Vagina (tissue), 2 donors: ENCODE measurements at regions not wholly inside any gene's neighbourhood (a gene's known extent, or its start where the extent isn't known, plus 50 kb on each side); places are given as distances from the start of the nearest gene placed in this dataset.

ENCODE experiments used
- DNase-seq, 2 donors: peaks; one replicate each; pipeline ENCODE4 v3.0.0-alpha.2; 2017; ENCODE audit errors: extremely low spot score in 2 of 2
- H3K27ac ChIP-seq: fragments of 200-600 bp; sonication (generic); one replicate; pipeline ENCODE4 v1.5.1; 2019
- H3K27me3 ChIP-seq: fragments of 200-600 bp; sonication (generic); one replicate; pipeline ENCODE4 v1.5.1; 2019
- H3K36me3 ChIP-seq, 2 donors: fragments of 200-600 bp; sonication (generic); one replicate each; pipeline ENCODE4 v1.5.1; 2017 to 2019
- H3K4me1 ChIP-seq: fragments of 200-600 bp; sonication (generic); one replicate; pipeline ENCODE4 v1.5.1; 2019
- H3K4me3 ChIP-seq, 2 donors: fragments of 200-600 bp; sonication (generic); 1 replicate in 1 of 2; 2 replicates in 1 of 2; pipeline ENCODE4 v1.5.1; 2016 to 2019
- H3K9me3 ChIP-seq: fragments of 200-600 bp; sonication (generic); one replicate; pipeline ENCODE4 v1.5.1; 2019
- CTCF ChIP-seq, 3 experiments: fragments of 450-650 bp in 2 of 3; fragments of 200-600 bp in 1 of 3; sonication (generic) in 1 of 3; IDR thresholded peaks; one replicate each; pipeline ENCODE4 v1.5.1; 2017 to 2019; ENCODE audit warnings: antibody characterized with exemption in 3 of 3, mild to moderate bottlenecking in 2 of 3, moderate library complexity in 2 of 3
- POLR2A ChIP-seq, 2 donors: fragments of 450-650 bp; IDR thresholded peaks; one replicate each; pipeline ENCODE4 v1.6.1; 2017; ENCODE audit warnings: antibody characterized with exemption in 2 of 2, mild to moderate bottlenecking in 2 of 2, moderate library complexity in 2 of 2
- POLR2AphosphoS5 ChIP-seq, 2 donors: sonication (generic); formaldehyde crosslinking; IDR thresholded peaks; one replicate each; pipeline ENCODE4 v1.9.0; 2017; ENCODE audit warnings: antibody characterized with exemption in 2 of 2, mild to moderate bottlenecking in 2 of 2, low read depth in 1 of 2; ENCODE audit not compliant: insufficient read depth in 1 of 2
- intact Hi-C: fragments of 100-400 bp; cut with DNase I; formaldehyde crosslinking; loops from one replicate; pipeline ENCODE4 v1.15.1; 2023

GRCh38 chr10:44206127-44206818 is 178.6 kb downstream of the CXCL12 start:
- no peak overlapping the region for H3K4me3 ChIP-seq
- no peaks in the 10 kb centered on the region for H3K9me3 ChIP-seq
- no peak for DNase-seq
- TF ChIP-seq POLR2AphosphoS5 (IDR thresholded peaks at IDR 0.05; ENCODE audit: insufficient read depth in 1 of 2, low read depth in 1 of 2) = no peak
- no peak for TF ChIP-seq CTCF (IDR thresholded peaks at IDR 0.05)
- no peak for TF ChIP-seq POLR2A (IDR thresholded peaks at IDR 0.05)
- H3K27me3 ChIP-seq = no peaks in the 10 kb centered on the region
- no peaks in the 10 kb centered on the region for H3K4me1 ChIP-seq
- no peak overlapping the region for H3K27ac ChIP-seq
- no peaks in the 10 kb centered on the region for H3K36me3 ChIP-seq
- intact Hi-C loops = no loop called here

DNA sequence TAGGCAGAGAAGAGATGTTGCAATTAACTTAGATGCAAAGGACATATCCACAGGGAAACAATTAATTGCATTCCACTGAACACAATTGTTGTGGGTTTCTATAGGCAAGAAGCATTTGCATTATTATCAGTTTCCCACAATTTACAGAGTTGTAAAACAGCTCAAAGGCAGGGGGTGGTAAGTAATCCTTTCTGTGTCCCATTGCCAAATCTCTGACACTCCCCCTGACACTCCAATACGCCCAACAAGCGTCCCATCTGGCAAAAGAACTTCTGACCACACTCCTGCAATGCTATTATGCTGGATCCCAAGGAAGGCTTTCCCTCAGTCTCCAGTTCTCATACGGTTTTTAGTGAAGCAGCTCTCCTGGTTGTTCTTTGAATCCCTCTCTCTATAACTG is 179.8 kb downstream of the CXCL12 start:
- TF ChIP-seq POLR2A (IDR thresholded peaks at IDR 0.05) (no peak), POLR2AphosphoS5 (IDR thresholded peaks at IDR 0.05; ENCODE audit: insufficient read depth in 1 of 2, low read depth in 1 of 2) (no peak), CTCF (IDR thresholded peaks at IDR 0.05) (no peak)
- H3K27ac ChIP-seq = no peak overlapping the region
- H3K9me3 ChIP-seq = no peaks in the 10 kb centered on the region
- no peaks in the 10 kb centered on the region for H3K36me3 ChIP-seq
- no peaks in the 10 kb centered on the region for H3K27me3 ChIP-seq
- no peak overlapping the region for H3K4me3 ChIP-seq
- intact Hi-C loops = no loop called here
- DNase-seq = no peak
- H3K4me1 ChIP-seq = no peaks in the 10 kb centered on the region

DNA sequence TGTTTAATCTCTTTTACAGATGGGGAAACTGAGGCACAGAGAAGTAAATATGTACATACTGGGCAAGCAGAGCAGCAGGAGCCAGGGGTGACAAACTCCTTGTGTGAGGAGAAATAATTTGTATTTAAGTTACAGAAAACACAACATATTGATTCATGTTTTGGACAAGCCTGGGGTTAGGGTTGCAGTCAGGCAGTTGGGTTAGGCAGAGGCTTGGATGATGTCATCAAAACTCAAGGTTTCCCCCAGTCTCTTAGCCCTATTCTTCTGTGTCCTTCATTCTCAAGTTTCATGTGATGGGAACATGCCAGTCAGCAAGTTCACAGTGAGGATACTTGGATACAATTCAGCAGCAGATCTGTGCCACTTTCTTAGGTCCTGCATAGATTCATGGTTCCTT is 181.4 kb downstream of the CXCL12 start:
- intact Hi-C loops = no loop called here
- no peaks in the 10 kb centered on the region for H3K9me3 ChIP-seq
- DNase-seq = no peak
- H3K4me3 ChIP-seq = no peak overlapping the region
- no peak overlapping the region for H3K27ac ChIP-seq
- no peaks in the 10 kb centered on the region for H3K36me3 ChIP-seq
- TF ChIP-seq POLR2AphosphoS5 (IDR thresholded peaks at IDR 0.05; ENCODE audit: insufficient read depth in 1 of 2, low read depth in 1 of 2) = no peak
- no peaks in the 10 kb centered on the region for H3K27me3 ChIP-seq
- H3K4me1 ChIP-seq = peaks cover 6% of the 10 kb centered on the region

- H3K9me3 ChIP-seq = no peaks in the 10 kb centered on the region
- no peaks in the 10 kb centered on the region for H3K27me3 ChIP-seq
- TF ChIP-seq POLR2AphosphoS5 (IDR thresholded peaks at IDR 0.05; ENCODE audit: insufficient read depth in 1 of 2, low read depth in 1 of 2) (no peak), CTCF (IDR thresholded peaks at IDR 0.05) (no peak), POLR2A (IDR thresholded peaks at IDR 0.05) (no peak)
- peaks cover 12% of the 10 kb centered on the region for H3K4me1 ChIP-seq
- H3K4me3 ChIP-seq = no peak overlapping the region
- no peak overlapping the region for H3K27ac ChIP-seq
- no peaks in the 10 kb centered on the region for H3K36me3 ChIP-seq
- intact Hi-C loops = no loop called here
- no peak for DNase-seq
Measured at GRCh38 chr10:44202952-44203351, 181.9 kb downstream of the CXCL12 start.

GRCh38 chr10:44201656-44202055 is 183.2 kb downstream of the CXCL12 start:
- Histone ChIP-seq H3K27me3 (no peaks in the 10 kb centered on the region), H3K9me3 (no peaks in the 10 kb centered on the region), H3K4me3 (no peak overlapping the region), H3K36me3 (no peaks in the 10 kb centered on the region), H3K27ac (no peak overlapping the region), H3K4me1 (peaks cover 16% of the 10 kb centered on the region)
- no peak for TF ChIP-seq CTCF (IDR thresholded peaks at IDR 0.05)
- no peak for TF ChIP-seq POLR2A (IDR thresholded peaks at IDR 0.05)
- intact Hi-C loops = no loop called here
- DNase-seq = no peak
